ENCODE measurements at regions not wholly inside any gene's neighbourhood (a gene's known extent, or its start where the extent isn't known, plus 50 kb on each side); places are given as distances from the start of the nearest gene placed in this dataset.
A peak's percentile ranks its signal among the peaks of the same experiment; 100 is the strongest.

DNA sequence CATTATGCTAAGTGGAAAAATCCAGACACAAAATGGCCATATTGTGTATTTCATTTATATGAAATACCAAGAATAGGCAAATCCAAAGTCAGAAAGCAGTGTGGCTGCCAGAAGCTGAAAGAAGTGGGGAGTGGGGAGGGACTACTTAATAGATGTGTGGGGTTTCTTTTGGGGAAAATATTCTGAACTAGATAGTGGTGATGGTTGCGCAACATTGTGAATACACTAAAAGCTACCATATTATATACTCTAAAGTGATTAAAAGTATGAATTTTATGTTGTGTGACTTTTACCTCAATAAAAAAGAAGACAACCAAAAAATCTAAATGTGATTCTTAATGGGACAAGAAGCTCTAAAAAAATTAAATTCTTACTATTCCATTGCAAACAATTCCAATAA, 272.6 kb downstream of the DAD1 start:
- Histone ChIP-seq H3K9me3 (ENCODE audit: low read depth, low read length) (no peaks in the 10 kb centered on the region), H3K4me3 (no peak overlapping the region), H3K9ac (ENCODE audit: insufficient read length) (no peak overlapping the region), H3K36me3 (ENCODE audit: insufficient read depth, low read length) (no peaks in the 10 kb centered on the region), H3K27ac (no peak overlapping the region)
- DNase-seq (ENCODE audit: low read depth, low spot score): no peak
- TF ChIP-seq EZH2 (IDR thresholded peaks at IDR 0.05) (no peak), POLR2AphosphoS5 (IDR thresholded peaks at IDR 0.05; ENCODE audit: borderline replicate concordance, low read depth, low read length) (no peak), FOXP2 (optimal IDR thresholded peaks at IDR 0.05; ENCODE audit: control extremely low read depth, extremely low read length, insufficient read depth) (no peak)

- DNase-seq (ENCODE audit: low read depth, low spot score): no peak
- H3K4me3 ChIP-seq: no peak overlapping the region
- no peaks in the 10 kb centered on the region for H3K36me3 ChIP-seq (ENCODE audit: insufficient read depth, low read length)
- H3K9me3 ChIP-seq (ENCODE audit: low read depth, low read length): no peaks in the 10 kb centered on the region
- H3K9ac ChIP-seq (ENCODE audit: insufficient read length): no peak overlapping the region
- TF ChIP-seq EZH2 (IDR thresholded peaks at IDR 0.05): no peak
- TF ChIP-seq POLR2AphosphoS5 (IDR thresholded peaks at IDR 0.05; ENCODE audit: borderline replicate concordance, low read depth, low read length): no peak
- no peak overlapping the region for H3K27ac ChIP-seq
Observed at GRCh38 chr14:22315336-22315735, 273.7 kb downstream of the DAD1 start.

DNA sequence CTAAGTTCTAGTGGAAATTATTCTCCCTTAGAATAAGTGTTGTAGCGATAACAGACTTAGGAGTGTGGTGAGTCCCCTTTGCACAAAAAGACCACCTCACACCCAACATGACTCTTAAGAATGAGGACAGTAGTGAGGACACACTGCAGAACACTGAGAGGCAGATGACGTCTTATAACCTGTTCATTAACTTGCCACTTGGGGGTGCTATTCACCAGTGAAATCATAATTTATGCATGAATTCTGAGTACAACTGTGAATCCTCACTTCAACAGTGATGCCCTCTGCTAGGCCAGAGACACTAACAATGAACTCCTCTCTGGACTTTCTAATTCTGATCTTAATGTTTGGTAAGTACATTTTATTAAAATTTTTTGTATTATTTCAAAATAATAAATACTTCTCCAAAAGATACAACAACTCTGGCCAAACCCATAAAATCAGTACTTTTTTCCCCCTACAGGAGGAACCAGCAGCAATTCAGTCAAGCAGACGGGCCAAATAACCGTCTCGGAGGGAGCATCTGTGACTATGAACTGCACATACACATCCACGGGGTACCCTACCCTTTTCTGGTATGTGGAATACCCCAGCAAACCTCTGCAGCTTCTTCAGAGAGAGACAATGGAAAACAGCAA, 274.7 kb downstream of the DAD1 start:
- Histone ChIP-seq H3K9ac (ENCODE audit: insufficient read length) (no peak overlapping the region), H3K9me3 (ENCODE audit: low read depth, low read length) (no peaks in the 10 kb centered on the region), H3K27ac (no peak overlapping the region), H3K36me3 (ENCODE audit: insufficient read depth, low read length) (no peaks in the 10 kb centered on the region), H3K4me3 (no peak overlapping the region)
- TF ChIP-seq EZH2 (IDR thresholded peaks at IDR 0.05): no peak
- no peak for TF ChIP-seq POLR2AphosphoS5 (IDR thresholded peaks at IDR 0.05; ENCODE audit: borderline replicate concordance, low read depth, low read length)
- no peak for TF ChIP-seq FOXP2 (optimal IDR thresholded peaks at IDR 0.05; ENCODE audit: control extremely low read depth, extremely low read length, insufficient read depth)
- DNase-seq (ENCODE audit: low read depth, low spot score): peak; percentile 62

- Histone ChIP-seq H3K4me3 (no peak overlapping the region), H3K36me3 (ENCODE audit: insufficient read depth, low read length) (no peaks in the 10 kb centered on the region), H3K9me3 (ENCODE audit: low read depth, low read length) (no peaks in the 10 kb centered on the region), H3K9ac (ENCODE audit: insufficient read length) (no peak overlapping the region), H3K27ac (no peak overlapping the region)
- TF ChIP-seq EZH2 (IDR thresholded peaks at IDR 0.05) (no peak), POLR2AphosphoS5 (IDR thresholded peaks at IDR 0.05; ENCODE audit: borderline replicate concordance, low read depth, low read length) (no peak), FOXP2 (optimal IDR thresholded peaks at IDR 0.05; ENCODE audit: control extremely low read depth, extremely low read length, insufficient read depth) (no peak)
- DNase-seq (ENCODE audit: low read depth, low spot score): no peak
Observed at GRCh38 chr14:22313172-22313801, 275.7 kb downstream of the DAD1 start.

- no peaks in the 10 kb centered on the region for H3K36me3 ChIP-seq (ENCODE audit: insufficient read depth, low read length)
- H3K9me3 ChIP-seq (ENCODE audit: low read depth, low read length): no peaks in the 10 kb centered on the region
- no peak for DNase-seq (ENCODE audit: low read depth, low spot score)
- TF ChIP-seq FOXP2 (optimal IDR thresholded peaks at IDR 0.05; ENCODE audit: control extremely low read depth, extremely low read length, insufficient read depth): no peak
- TF ChIP-seq POLR2AphosphoS5 (IDR thresholded peaks at IDR 0.05; ENCODE audit: borderline replicate concordance, low read depth, low read length): no peak
- no peak for TF ChIP-seq EZH2 (IDR thresholded peaks at IDR 0.05)
- no peak overlapping the region for H3K9ac ChIP-seq (ENCODE audit: insufficient read length)
- H3K27ac ChIP-seq: no peak overlapping the region
- H3K4me3 ChIP-seq: no peak overlapping the region
Observed at GRCh38 chr14:22311636-22312035, 277.4 kb downstream of the DAD1 start.

GRCh38 chr14:22305607-22306006, 283.4 kb downstream of the DAD1 start:
- DNase-seq (ENCODE audit: low read depth, low spot score): no peak
- no peak for TF ChIP-seq FOXP2 (optimal IDR thresholded peaks at IDR 0.05; ENCODE audit: control extremely low read depth, extremely low read length, insufficient read depth)
- TF ChIP-seq EZH2 (IDR thresholded peaks at IDR 0.05): no peak
- TF ChIP-seq POLR2AphosphoS5 (IDR thresholded peaks at IDR 0.05; ENCODE audit: borderline replicate concordance, low read depth, low read length): no peak
- H3K4me3 ChIP-seq: peak overlapping the region; percentile 49
- no peaks in the 10 kb centered on the region for H3K9me3 ChIP-seq (ENCODE audit: low read depth, low read length)
- no peaks in the 10 kb centered on the region for H3K36me3 ChIP-seq (ENCODE audit: insufficient read depth, low read length)
- H3K9ac ChIP-seq (ENCODE audit: insufficient read length): peak overlapping the region; percentile 39
- H3K27ac ChIP-seq: peak overlapping the region; percentile 76

DNA sequence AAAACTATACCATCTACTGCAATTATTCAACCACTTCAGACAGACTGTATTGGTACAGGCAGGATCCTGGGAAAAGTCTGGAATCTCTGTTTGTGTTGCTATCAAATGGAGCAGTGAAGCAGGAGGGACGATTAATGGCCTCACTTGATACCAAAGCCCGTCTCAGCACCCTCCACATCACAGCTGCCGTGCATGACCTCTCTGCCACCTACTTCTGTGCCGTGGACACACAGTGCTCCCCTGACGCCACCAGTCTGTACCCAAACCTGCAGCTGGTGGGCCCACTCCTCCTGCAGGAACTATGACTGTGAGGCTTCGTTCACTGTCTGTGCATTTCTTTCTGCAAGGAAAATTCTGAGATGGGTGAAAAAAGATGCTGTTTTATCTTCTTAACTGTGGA, 284.7 kb downstream of the DAD1 start:
- DNase-seq (ENCODE audit: low read depth, low spot score): no peak
- Histone ChIP-seq H3K27ac (peak overlapping the region; percentile 17; the same call in 1 of the 2 replicates), H3K9me3 (ENCODE audit: low read depth, low read length) (no peaks in the 10 kb centered on the region), H3K4me3 (no peak overlapping the region), H3K36me3 (ENCODE audit: insufficient read depth, low read length) (no peaks in the 10 kb centered on the region), H3K9ac (ENCODE audit: insufficient read length) (no peak overlapping the region)
- TF ChIP-seq EZH2 (IDR thresholded peaks at IDR 0.05) (no peak), POLR2AphosphoS5 (IDR thresholded peaks at IDR 0.05; ENCODE audit: borderline replicate concordance, low read depth, low read length) (no peak), FOXP2 (optimal IDR thresholded peaks at IDR 0.05; ENCODE audit: control extremely low read depth, extremely low read length, insufficient read depth) (no peak)

GRCh38 chr14:22303589-22304195, 285.3 kb downstream of the DAD1 start:
- DNase-seq (ENCODE audit: low read depth, low spot score): no peak
- H3K36me3 ChIP-seq (ENCODE audit: insufficient read depth, low read length): no peaks in the 10 kb centered on the region
- TF ChIP-seq FOXP2 (optimal IDR thresholded peaks at IDR 0.05; ENCODE audit: control extremely low read depth, extremely low read length, insufficient read depth) (no peak), EZH2 (IDR thresholded peaks at IDR 0.05) (no peak), POLR2AphosphoS5 (IDR thresholded peaks at IDR 0.05; ENCODE audit: borderline replicate concordance, low read depth, low read length) (no peak)
- H3K27ac ChIP-seq: 0 out of 2 replicates have a peak overlapping the region, but pooled peaks have one; percentile 17
- H3K4me3 ChIP-seq: no peak overlapping the region
- H3K9ac ChIP-seq (ENCODE audit: insufficient read length): no peak overlapping the region
- no peaks in the 10 kb centered on the region for H3K9me3 ChIP-seq (ENCODE audit: low read depth, low read length)

Data from SK-N-MC (cell line).